Activated CD4-positive, alpha-beta T cell treated with anti-CD3 and anti-CD28 coated beads, Interleukin-10, Interleukin-2, amounts not matched to agents 100 ng/mL and 50 ng/mL, durations not matched to agents 16 hours and 8 hours (primary cell): ENCODE measurements at regions not wholly inside any gene's neighbourhood (a gene's known extent, or its start where the extent isn't known, plus 50 kb on each side); places are given as distances from the start of the nearest gene placed in this dataset.
"Not testable (repeated sequence)": the region's sequence is repeated elsewhere in the genome, so short reads cannot be mapped to it uniquely, and the experiment has no call there.

Experiments used
- DNase-seq: peaks from one replicate; pipeline ENCODE4 v3.0.0-alpha.2; 2020

- no peak for DNase-seq
Observed at GRCh38 chr16:54808890-54809289, 121.8 kb upstream of the IRX5 start.

DNA sequence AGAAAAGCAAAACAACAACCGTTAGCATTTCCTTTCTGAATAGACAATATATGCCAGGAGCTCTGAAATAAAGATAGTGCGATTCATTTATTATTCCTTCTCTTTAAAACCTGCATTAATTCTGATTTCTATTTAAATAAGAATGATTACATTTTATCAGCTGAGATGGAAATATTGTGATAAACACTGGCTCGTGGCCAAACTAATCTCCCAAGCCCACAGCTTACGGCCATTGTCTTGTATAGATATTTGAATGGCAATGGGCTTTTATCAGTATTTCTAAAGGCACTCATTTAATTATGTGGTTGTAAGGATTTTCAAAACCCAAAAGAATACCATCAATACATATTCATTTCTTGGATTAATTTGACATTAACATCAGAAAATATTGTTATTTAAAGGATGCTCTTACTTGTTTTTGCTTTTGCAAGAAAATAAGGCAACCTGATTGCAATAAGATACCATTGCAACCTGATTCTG lies 123.7 kb upstream of the IRX5 start:
- DNase-seq: no peak

DNA sequence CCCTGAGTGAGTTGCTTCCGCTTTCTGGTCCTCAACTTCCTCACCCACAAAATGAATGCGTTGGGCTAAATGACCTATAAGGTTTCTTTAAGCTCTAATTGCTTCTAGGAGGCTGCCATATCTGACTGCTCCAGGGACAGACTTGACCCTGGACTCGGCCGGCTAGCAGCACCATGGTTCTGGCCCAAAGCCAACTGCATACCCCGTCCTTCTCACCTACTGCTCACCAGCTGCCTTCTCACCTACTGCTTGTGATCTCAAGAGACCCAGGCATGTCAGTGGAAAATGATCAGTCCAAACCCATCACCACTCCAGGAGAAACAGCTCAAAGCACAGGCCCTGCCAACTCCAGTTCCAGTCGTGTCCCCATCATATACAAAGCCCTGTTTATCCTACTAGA lies 124.3 kb upstream of the IRX5 start:
- no peak for DNase-seq

GRCh38 chr16:54805648-54806047 lies 125.0 kb upstream of the IRX5 start:
- DNase-seq: no peak

DNA sequence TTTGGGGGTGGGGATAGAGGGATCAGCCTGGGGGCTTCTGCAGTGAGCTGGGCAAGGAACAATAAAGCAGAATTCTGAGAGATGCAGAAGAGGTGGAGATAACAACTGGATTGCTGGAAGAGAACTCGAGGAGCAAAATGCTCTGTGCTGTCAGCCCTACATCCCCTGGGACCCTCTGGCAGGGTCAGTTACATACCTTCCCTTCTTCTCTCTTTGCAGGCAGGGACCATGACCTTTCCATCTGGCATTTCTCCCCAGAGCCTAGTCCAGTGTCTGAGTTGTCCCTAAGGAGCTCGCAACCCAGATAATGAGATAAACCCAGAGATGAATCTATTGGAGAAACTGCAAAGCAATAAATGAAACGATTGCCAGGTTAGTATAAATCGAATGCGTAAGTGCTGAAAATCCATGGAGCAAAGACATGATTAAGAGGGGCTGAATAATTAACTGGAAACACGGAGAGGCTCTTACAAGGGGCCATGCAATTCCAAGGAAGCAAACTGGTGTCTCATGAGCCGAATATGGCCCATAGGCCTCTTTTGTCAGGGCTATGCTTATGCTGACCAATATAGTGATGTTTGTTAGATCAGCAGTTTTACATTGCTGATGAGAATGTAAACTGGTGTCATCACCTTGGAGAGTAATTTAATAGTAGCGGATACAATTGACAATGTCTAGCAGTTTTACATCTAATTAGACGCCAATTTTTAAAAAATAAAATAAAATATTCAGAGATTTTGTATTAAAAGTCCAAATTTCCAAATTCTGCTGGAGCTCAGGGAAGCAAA lies 129.4 kb upstream of the IRX5 start:
- DNase-seq: no peak

GRCh38 chr16:54798267-54798666 lies 132.4 kb upstream of the IRX5 start:
- no peak for DNase-seq

GRCh38 chr16:54796211-54796610 lies 134.5 kb upstream of the IRX5 start:
- DNase-seq: no peak

DNA sequence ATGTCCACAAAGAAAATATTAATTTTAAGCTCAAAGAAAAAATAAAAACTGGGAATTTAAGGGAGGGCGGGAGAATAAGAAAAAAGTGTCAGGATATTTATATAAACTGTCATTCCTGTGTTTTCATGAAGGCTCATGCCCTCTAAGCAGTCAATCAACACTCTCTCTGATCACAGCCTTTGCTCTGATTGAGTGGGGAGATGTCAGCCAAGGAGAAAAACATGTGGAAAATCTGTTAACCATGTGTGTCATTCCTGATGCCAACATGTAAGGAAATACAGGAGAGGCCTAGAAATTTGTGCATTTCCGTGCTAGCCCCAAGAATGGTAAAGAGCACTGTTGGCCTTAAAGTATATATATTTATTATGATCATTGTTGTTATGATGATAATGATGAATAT lies 137.9 kb upstream of the IRX5 start:
- no peak for DNase-seq

GRCh38 chr16:54787045-54787444 lies 143.6 kb upstream of the IRX5 start:
- no peak for DNase-seq

- DNase-seq: no peak
Observed at GRCh38 chr16:54783980-54784379, 146.7 kb upstream of the IRX5 start.

- no peak for DNase-seq
Observed at GRCh38 chr16:54783226-54783625, 147.4 kb upstream of the IRX5 start.

DNA sequence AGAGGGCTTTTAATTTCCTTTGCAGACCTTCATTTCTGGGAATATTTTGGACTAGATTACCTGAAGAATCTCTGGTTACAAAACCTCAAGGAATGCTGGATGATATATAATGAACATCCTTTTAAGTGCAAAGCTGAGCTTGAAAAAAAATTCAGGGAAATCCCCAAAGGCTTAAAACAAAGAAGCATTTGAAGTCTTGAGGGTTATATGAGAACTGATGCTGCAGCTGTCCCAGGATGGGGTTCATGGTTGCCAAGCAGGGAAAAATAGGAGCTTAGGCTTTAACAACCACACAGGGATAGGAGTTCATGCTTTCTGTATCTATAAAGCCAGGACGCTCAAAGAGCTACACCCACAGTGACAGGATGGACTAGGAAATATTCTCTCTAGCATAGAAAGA lies 150.4 kb upstream of the IRX5 start:
- DNase-seq: no peak

DNA sequence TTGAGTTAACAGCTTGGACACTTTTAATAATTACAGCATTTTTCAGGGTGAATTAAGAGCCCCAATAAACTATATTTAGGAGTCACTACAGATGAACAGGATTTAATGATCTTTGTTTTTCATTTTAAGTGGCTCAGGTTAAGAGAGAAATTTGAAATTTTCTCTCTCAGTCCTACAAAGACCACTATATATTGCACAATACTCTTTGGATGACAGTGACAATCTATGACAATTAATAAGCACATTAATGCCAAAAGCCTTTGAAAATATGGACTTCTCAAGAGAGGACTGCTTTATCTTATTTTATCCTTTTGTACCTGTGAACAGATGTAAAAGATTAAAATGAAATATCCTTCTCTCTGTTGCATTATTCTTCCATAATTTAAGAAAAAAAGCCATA lies 151.1 kb upstream of the IRX5 start:
- DNase-seq: no peak

GRCh38 chr16:54774768-54775167 lies 155.9 kb upstream of the IRX5 start:
- no peak for DNase-seq

GRCh38 chr16:54772400-54772799 lies 158.3 kb upstream of the IRX5 start:
- DNase-seq: no peak

- no peak for DNase-seq
Observed at GRCh38 chr16:54766355-54766754, 164.3 kb upstream of the IRX5 start.

DNA sequence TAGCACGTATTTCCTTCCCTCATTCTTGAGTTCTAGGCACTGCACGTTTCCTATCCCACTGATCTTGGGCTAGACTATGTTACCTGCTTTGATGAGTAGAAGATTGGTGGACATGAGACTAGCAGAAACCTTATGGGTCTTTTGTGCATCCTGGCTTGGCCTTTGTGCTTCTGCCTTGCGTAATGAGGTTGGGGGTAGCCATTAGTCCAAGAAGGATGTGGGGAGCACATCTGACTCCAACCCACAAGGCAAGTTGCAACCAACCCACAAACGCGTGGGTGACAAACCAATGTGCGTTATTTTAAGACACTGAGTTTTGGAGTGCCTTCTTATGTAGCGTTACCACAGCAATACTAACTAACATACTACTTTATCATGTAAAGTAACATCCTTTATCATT lies 180.4 kb upstream of the IRX5 start:
- DNase-seq: no peak

DNA sequence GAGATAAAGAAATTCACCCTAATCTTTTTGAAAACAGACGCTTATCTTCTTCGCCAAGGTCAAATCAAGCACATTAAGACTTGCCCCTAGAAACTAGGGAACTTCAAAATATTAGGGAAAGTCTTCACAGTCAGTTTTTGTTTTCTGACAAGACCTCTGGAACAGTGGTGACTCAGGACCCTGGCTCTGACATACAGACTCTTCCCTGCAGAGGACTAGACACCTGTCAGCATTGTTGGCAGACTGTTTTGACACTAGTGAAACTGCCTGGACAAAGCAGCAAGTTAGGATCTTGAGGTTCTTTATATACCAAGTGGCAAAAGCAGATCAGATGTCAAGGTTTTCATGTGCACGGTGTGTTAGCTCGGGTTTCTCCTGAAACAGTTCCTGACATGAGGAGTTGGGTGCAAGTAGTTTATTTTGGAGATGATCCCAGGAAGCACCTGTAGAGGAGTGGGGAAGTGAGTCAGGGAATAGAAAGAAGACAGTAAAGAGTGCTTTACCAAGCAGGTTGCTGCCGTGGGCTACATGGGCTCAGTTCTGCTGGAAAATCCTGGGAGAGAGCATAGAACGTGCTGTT lies 182.0 kb upstream of the IRX5 start:
- no peak for DNase-seq

DNA sequence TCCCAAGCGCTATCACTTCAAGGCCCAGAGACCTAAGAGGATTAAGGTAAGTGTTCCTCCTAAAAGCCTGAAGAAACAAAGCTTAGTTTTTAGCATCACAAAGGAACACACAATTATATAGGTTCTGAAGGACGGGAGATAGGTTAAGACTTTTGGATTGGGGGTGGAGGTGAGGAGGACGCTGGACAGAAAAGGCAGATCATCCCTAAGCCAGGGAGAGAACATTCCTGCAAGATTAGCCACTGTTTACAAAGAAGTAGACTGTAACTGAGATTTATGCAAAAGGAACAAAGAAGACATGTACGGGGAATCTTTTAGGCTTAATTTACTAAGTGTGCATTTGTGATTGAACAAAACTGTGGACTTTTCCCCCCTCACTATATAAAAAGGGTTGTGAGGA lies 184.1 kb upstream of the IRX5 start:
- no peak for DNase-seq

DNA sequence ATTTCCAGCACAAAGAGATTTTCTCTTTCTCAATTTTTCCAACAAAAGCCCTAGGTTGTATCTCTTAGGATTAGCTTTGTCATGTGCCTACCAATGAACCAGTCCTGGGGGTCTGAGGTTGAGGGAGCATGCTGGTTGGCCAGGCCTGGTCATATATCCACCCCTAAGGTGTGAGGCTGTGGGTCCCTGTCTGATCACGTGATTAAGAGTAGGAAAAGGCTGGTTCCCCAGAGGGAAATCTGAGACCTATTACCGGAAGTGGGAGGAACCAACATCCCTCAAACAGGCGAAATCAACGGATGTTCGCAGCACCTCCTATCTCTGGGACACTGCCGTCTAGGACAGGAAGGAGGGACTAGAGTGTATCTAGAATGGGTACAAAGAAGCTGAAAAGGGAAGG lies 185.7 kb upstream of the IRX5 start:
- no peak for DNase-seq

GRCh38 chr16:54742436-54742835 lies 188.2 kb upstream of the IRX5 start:
- no peak for DNase-seq

- no peak for DNase-seq
Observed at GRCh38 chr16:54739381-54739780, 191.3 kb upstream of the IRX5 start.

DNA sequence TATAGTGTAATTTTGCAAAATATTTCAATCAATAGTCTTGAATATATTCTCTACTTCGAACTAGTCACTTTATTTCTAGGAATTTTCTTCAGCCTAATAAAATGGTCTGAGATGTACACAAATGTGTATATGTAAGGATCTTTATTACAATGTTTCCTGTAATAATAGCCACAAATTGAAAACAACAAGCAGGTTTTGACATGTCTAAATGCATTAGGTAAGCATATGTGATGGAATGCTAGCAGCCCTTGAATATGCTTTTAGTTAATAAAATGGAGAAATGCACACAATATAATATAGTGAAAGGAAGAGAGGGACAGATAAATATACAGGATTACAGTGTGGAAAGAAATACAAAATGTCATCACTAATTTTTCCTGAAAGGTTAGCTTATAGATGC lies 196.5 kb upstream of the IRX5 start:
- DNase-seq: no peak

- not testable (repeated sequence) for DNase-seq
Observed at GRCh38 chr16:54727696-54728095, 203.0 kb upstream of the IRX5 start.
